ENCODE measurements at regions not wholly inside any gene's neighbourhood (a gene's known extent, or its start where the extent isn't known, plus 50 kb on each side); places are given as distances from the start of the nearest gene placed in this dataset.

GRCh38 chr6:156348849-156349248 is 428.3 kb upstream of the ARID1B start:
- Histone ChIP-seq H3K79me1 (replicated peaks; ENCODE audit: low read length, poor library complexity, severe bottlenecking) (no peaks in the 10 kb centered on the region), H2BK120ac (ENCODE audit: low read depth, low read length) (no peak overlapping the region), H2BK5ac (ENCODE audit: low read depth, low read length, poor library complexity, severe bottlenecking) (no peak overlapping the region), H3K9me3 (ENCODE audit: control insufficient read depth, low read length) (peaks cover 2% of the 10 kb centered on the region), H3K36me3 (ENCODE audit: control insufficient read depth in 1 of 2, insufficient read depth in 2 of 2, low read depth in 1 of 2, low read length in 2 of 2) (no peaks in the 10 kb centered on the region), H2AFZ (ENCODE audit: low read depth, low read length) (no peak overlapping the region), H3K27me3 (ENCODE audit: control insufficient read depth in 1 of 2, insufficient read depth in 1 of 2, low read length in 2 of 2) (no peaks in the 10 kb centered on the region), H3K18ac (ENCODE audit: low read depth in 1 of 2, low read length in 2 of 2) (no peak overlapping the region), H3K27ac (ENCODE audit: low read length, poor library complexity, severe bottlenecking) (no peak overlapping the region), H2BK15ac (ENCODE audit: low read depth, poor library complexity, severe bottlenecking) (no peak overlapping the region), H4K91ac (ENCODE audit: low read length) (no peak overlapping the region), H2AK5ac (ENCODE audit: low read length, severe bottlenecking) (no peak overlapping the region), H3K4ac (ENCODE audit: low read depth in 1 of 2, low read length in 2 of 2) (no peak overlapping the region), H3K4me3 (ENCODE audit: insufficient read depth in 1 of 2, low read depth in 1 of 2, low read length in 2 of 2) (no peak overlapping the region), H3K23ac (ENCODE audit: low read length in 2 of 2) (no peak overlapping the region), H3K4me1 (ENCODE audit: control insufficient read depth, insufficient read depth, low read depth, low read length) (no peaks in the 10 kb centered on the region), H3K14ac (ENCODE audit: low read length in 2 of 2) (no peak overlapping the region), H2BK12ac (ENCODE audit: low read length in 2 of 2) (no peak overlapping the region), H3K4me2 (ENCODE audit: low read length, poor library complexity, severe bottlenecking) (no peak overlapping the region), H3K9ac (ENCODE audit: low read length) (no peak overlapping the region), H4K8ac (ENCODE audit: low read length) (no peak overlapping the region)
- 70% methylated on average over 2 of the region's 2 CpGs for WGBS
- no peak for DNase-seq

- no peak overlapping the region for H4K91ac ChIP-seq (ENCODE audit: low read length)
- H3K4me3 ChIP-seq (ENCODE audit: insufficient read depth in 1 of 2, low read depth in 1 of 2, low read length in 2 of 2) = no peak overlapping the region
- no peak overlapping the region for H2AFZ ChIP-seq (ENCODE audit: low read depth, low read length)
- no peak overlapping the region for H2BK120ac ChIP-seq (ENCODE audit: low read depth, low read length)
- H3K9ac ChIP-seq (ENCODE audit: low read length) = no peak overlapping the region
- H3K14ac ChIP-seq (ENCODE audit: low read length in 2 of 2) = no peak overlapping the region
- no peaks in the 10 kb centered on the region for H3K4me1 ChIP-seq (ENCODE audit: control insufficient read depth, insufficient read depth, low read depth, low read length)
- H3K4me2 ChIP-seq (ENCODE audit: low read length, poor library complexity, severe bottlenecking) = no peak overlapping the region
- no peak overlapping the region for H2AK5ac ChIP-seq (ENCODE audit: low read length, severe bottlenecking)
- H2BK15ac ChIP-seq (ENCODE audit: low read depth, poor library complexity, severe bottlenecking) = no peak overlapping the region
- no peak overlapping the region for H4K8ac ChIP-seq (ENCODE audit: low read length)
- H2BK5ac ChIP-seq (ENCODE audit: low read depth, low read length, poor library complexity, severe bottlenecking) = no peak overlapping the region
- H3K36me3 ChIP-seq (ENCODE audit: control insufficient read depth in 1 of 2, insufficient read depth in 2 of 2, low read depth in 1 of 2, low read length in 2 of 2) = no peaks in the 10 kb centered on the region
- H3K9me3 ChIP-seq (ENCODE audit: control insufficient read depth, low read length) = peaks cover 2% of the 10 kb centered on the region
- no peak overlapping the region for H2BK12ac ChIP-seq (ENCODE audit: low read length in 2 of 2)
- no peak overlapping the region for H3K23ac ChIP-seq (ENCODE audit: low read length in 2 of 2)
- no peaks in the 10 kb centered on the region for H3K27me3 ChIP-seq (ENCODE audit: control insufficient read depth in 1 of 2, insufficient read depth in 1 of 2, low read length in 2 of 2)
- no peak overlapping the region for H3K4ac ChIP-seq (ENCODE audit: low read depth in 1 of 2, low read length in 2 of 2)
- no peak for DNase-seq
- no peak overlapping the region for H3K18ac ChIP-seq (ENCODE audit: low read depth in 1 of 2, low read length in 2 of 2)
- no peaks in the 10 kb centered on the region for H3K79me1 ChIP-seq (replicated peaks; ENCODE audit: low read length, poor library complexity, severe bottlenecking)
- H3K27ac ChIP-seq (ENCODE audit: low read length, poor library complexity, severe bottlenecking) = no peak overlapping the region
- 73% methylated on average over 3 of the region's 4 CpGs for WGBS
These were observed 428.8 kb upstream of the ARID1B start for GRCh38 chr6:156348424-156348823.

- H3K18ac ChIP-seq (ENCODE audit: low read depth in 1 of 2, low read length in 2 of 2) = no peak overlapping the region
- no peak overlapping the region for H2AK5ac ChIP-seq (ENCODE audit: low read length, severe bottlenecking)
- H2AFZ ChIP-seq (ENCODE audit: low read depth, low read length) = no peak overlapping the region
- no peak overlapping the region for H2BK15ac ChIP-seq (ENCODE audit: low read depth, poor library complexity, severe bottlenecking)
- no peak overlapping the region for H3K23ac ChIP-seq (ENCODE audit: low read length in 2 of 2)
- no peak overlapping the region for H3K9ac ChIP-seq (ENCODE audit: low read length)
- H3K4me2 ChIP-seq (ENCODE audit: low read length, poor library complexity, severe bottlenecking) = no peak overlapping the region
- no peaks in the 10 kb centered on the region for H3K27me3 ChIP-seq (ENCODE audit: control insufficient read depth in 1 of 2, insufficient read depth in 1 of 2, low read length in 2 of 2)
- no peak overlapping the region for H3K4ac ChIP-seq (ENCODE audit: low read depth in 1 of 2, low read length in 2 of 2)
- no peak overlapping the region for H3K4me3 ChIP-seq (ENCODE audit: insufficient read depth in 1 of 2, low read depth in 1 of 2, low read length in 2 of 2)
- no peaks in the 10 kb centered on the region for H3K36me3 ChIP-seq (ENCODE audit: control insufficient read depth in 1 of 2, insufficient read depth in 2 of 2, low read depth in 1 of 2, low read length in 2 of 2)
- H2BK12ac ChIP-seq (ENCODE audit: low read length in 2 of 2) = no peak overlapping the region
- no peaks in the 10 kb centered on the region for H3K79me1 ChIP-seq (replicated peaks; ENCODE audit: low read length, poor library complexity, severe bottlenecking)
- H4K91ac ChIP-seq (ENCODE audit: low read length) = no peak overlapping the region
- no peak overlapping the region for H3K27ac ChIP-seq (ENCODE audit: low read length, poor library complexity, severe bottlenecking)
- no peak overlapping the region for H4K8ac ChIP-seq (ENCODE audit: low read length)
- DNase-seq = no peak
- H3K4me1 ChIP-seq (ENCODE audit: control insufficient read depth, insufficient read depth, low read depth, low read length) = no peaks in the 10 kb centered on the region
- no peak overlapping the region for H2BK120ac ChIP-seq (ENCODE audit: low read depth, low read length)
- 84% methylated on average over 6 of the region's 6 CpGs for WGBS
- no peak overlapping the region for H3K14ac ChIP-seq (ENCODE audit: low read length in 2 of 2)
- peaks cover 2% of the 10 kb centered on the region for H3K9me3 ChIP-seq (ENCODE audit: control insufficient read depth, low read length)
- no peak overlapping the region for H2BK5ac ChIP-seq (ENCODE audit: low read depth, low read length, poor library complexity, severe bottlenecking)
These were observed 429.5 kb upstream of the ARID1B start for GRCh38 chr6:156347656-156348055.

- WGBS = 89% methylated on average over 6 of the region's 7 CpGs
These were observed 429.9 kb upstream of the ARID1B start for GRCh38 chr6:156347246-156347645.

More at GRCh38 chr6:156347246-156347645, 429.9 kb upstream of the ARID1B start:
- H3K14ac ChIP-seq (ENCODE audit: low read length in 2 of 2) = no peak overlapping the region
- H3K27ac ChIP-seq (ENCODE audit: low read length, poor library complexity, severe bottlenecking) = no peak overlapping the region
- H4K8ac ChIP-seq (ENCODE audit: low read length) = no peak overlapping the region
- no peak overlapping the region for H2AFZ ChIP-seq (ENCODE audit: low read depth, low read length)
- H3K4me3 ChIP-seq (ENCODE audit: insufficient read depth in 1 of 2, low read depth in 1 of 2, low read length in 2 of 2) = no peak overlapping the region
- no peak overlapping the region for H2BK15ac ChIP-seq (ENCODE audit: low read depth, poor library complexity, severe bottlenecking)
- no peak overlapping the region for H3K9ac ChIP-seq (ENCODE audit: low read length)
- H2BK120ac ChIP-seq (ENCODE audit: low read depth, low read length) = no peak overlapping the region
- H3K4ac ChIP-seq (ENCODE audit: low read depth in 1 of 2, low read length in 2 of 2) = no peak overlapping the region
- H3K27me3 ChIP-seq (ENCODE audit: control insufficient read depth in 1 of 2, insufficient read depth in 1 of 2, low read length in 2 of 2) = no peaks in the 10 kb centered on the region
- H2AK5ac ChIP-seq (ENCODE audit: low read length, severe bottlenecking) = no peak overlapping the region
- H3K23ac ChIP-seq (ENCODE audit: low read length in 2 of 2) = no peak overlapping the region
- no peak overlapping the region for H4K91ac ChIP-seq (ENCODE audit: low read length)
- no peak overlapping the region for H3K18ac ChIP-seq (ENCODE audit: low read depth in 1 of 2, low read length in 2 of 2)
- no peak overlapping the region for H2BK5ac ChIP-seq (ENCODE audit: low read depth, low read length, poor library complexity, severe bottlenecking)
- DNase-seq = no peak
- no peak overlapping the region for H2BK12ac ChIP-seq (ENCODE audit: low read length in 2 of 2)
- H3K36me3 ChIP-seq (ENCODE audit: control insufficient read depth in 1 of 2, insufficient read depth in 2 of 2, low read depth in 1 of 2, low read length in 2 of 2) = no peaks in the 10 kb centered on the region
- H3K4me2 ChIP-seq (ENCODE audit: low read length, poor library complexity, severe bottlenecking) = no peak overlapping the region
- no peaks in the 10 kb centered on the region for H3K4me1 ChIP-seq (ENCODE audit: control insufficient read depth, insufficient read depth, low read depth, low read length)
- H3K9me3 ChIP-seq (ENCODE audit: control insufficient read depth, low read length) = peaks cover 2% of the 10 kb centered on the region
- no peaks in the 10 kb centered on the region for H3K79me1 ChIP-seq (replicated peaks; ENCODE audit: low read length, poor library complexity, severe bottlenecking)
